Adrenal gland (tissue), 9 donors: ENCODE measurements at regions not wholly inside any gene's neighbourhood (a gene's known extent, or its start where the extent isn't known, plus 50 kb on each side); places are given as distances from the start of the nearest gene placed in this dataset.

Experiments
- DNase-seq, 7 donors: peaks; one replicate each; pipeline ENCODE4 v3.0.0-alpha.2; 2019 to 2020
- H3K27ac ChIP-seq, 5 donors: fragments of 200-600 bp; sonication (generic) in 4 of 5; 1 replicate in 3 of 5; 2 replicates in 2 of 5; pipeline versions ENCODE4 v1.5.1 to v1.8.0; 2016 to 2020; ENCODE audit warnings: mild to moderate bottlenecking in 1 of 5
- H3K27me3 ChIP-seq: fragments of 200-600 bp; 2 replicates; pipeline ENCODE4 v1.8.0; 2021
- H3K36me3 ChIP-seq, 2 donors: fragments of 200-600 bp; replicated peaks in 1 of 2; 1 replicate in 1 of 2; 2 replicates in 1 of 2; pipeline versions ENCODE4 v1.5.1 to v1.8.0; 2018 to 2022
- H3K4me1 ChIP-seq, 2 donors: fragments of 200-600 bp; replicated peaks in 1 of 2; 1 replicate in 1 of 2; 2 replicates in 1 of 2; pipeline versions ENCODE4 v1.5.1 to v1.8.0; 2018 to 2021
- H3K4me3 ChIP-seq, 4 donors: fragments of 200-600 bp; sonication (generic) in 3 of 4; one replicate each; pipeline ENCODE4 v1.5.1; 2016 to 2018
- H3K9me3 ChIP-seq, 3 donors: fragments of 200-600 bp; sonication (generic) in 1 of 3; replicated peaks in 1 of 3; 1 replicate in 2 of 3; 2 replicates in 1 of 3; pipeline versions ENCODE4 v1.5.1 to v1.8.0; 2016 to 2021
- POLR2A ChIP-seq, 2 donors: fragments of 450-650 bp; IDR thresholded peaks; one replicate each; pipeline ENCODE4 v1.6.1; 2017; ENCODE audit warnings: antibody characterized with exemption in 2 of 2, mild to moderate bottlenecking in 2 of 2, moderate library complexity in 1 of 2
- WGBS, 4 donors: extraction: QIAGEN DNeasy Blood & Tissue Kit in 2 of 4; methylation state at CpG; one replicate each; pipeline versions ENCODE4 v1.1.5 to v1.1.7; 2013 to 2017; 5-methylcytosine and 5-hydroxymethylcytosine counted together
- intact Hi-C, 2 donors: fragments of 100-400 bp; cut with DNase I; formaldehyde crosslinking; loops; one replicate each; pipeline versions ENCODE4 v1.14.1 to v1.15.0; 2022 to 2023
- TF ChIP-seq, protein P1 (sequence below), 6 experiments: fragments of 450-650 bp in 4 of 6; fragments of 200-600 bp in 2 of 6; sonication (generic) in 1 of 6; IDR thresholded peaks; 1 replicate in 5 of 6; 2 replicates in 1 of 6; pipeline versions ENCODE4 v1.5.1 to v1.8.0; 2016 to 2021; ENCODE audit warnings: antibody characterized with exemption in 6 of 6, mild to moderate bottlenecking in 2 of 6, moderate library complexity in 1 of 6
- donor health status: healthy with polysubstance abuse.
- donor health status: Bipolar disorder and iron deficiency.
- donor health status: DM: yes; HTN: yes; CAD: no.
- donor health status: DM: no; HTN: no; CAD: no.
- donor health status: DM: no; HTN: no; CAD: no.

DNA sequence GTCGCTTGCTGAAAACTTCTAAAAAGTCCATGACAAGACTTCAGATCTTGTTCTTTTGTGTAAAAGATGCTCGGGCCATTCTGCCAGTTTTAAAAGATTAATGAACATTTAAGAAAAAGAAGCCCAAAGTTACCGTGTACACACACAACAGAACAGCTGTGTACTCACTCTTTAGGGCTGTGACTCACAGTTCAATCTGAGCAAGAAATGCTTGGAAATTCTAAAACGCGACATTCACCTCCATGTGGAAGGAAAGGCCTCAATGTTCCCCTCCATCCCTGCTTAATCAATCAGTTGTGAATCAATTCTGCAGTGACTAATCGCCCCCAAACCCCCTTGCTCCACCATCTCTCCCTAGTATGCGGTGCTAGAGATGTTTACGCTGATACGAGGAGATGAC lies 609.9 kb upstream of the SALL1 start:
- 51 to 60% (median 56%) methylated on average over 9 of the region's 9 CpGs for WGBS, 4 donors
- intact Hi-C loops: no loop called here
- H3K36me3 ChIP-seq: no peaks in the 10 kb centered on the region
- H3K27ac ChIP-seq: no peak overlapping the region
- no peaks in the 10 kb centered on the region for H3K4me1 ChIP-seq
- DNase-seq: no peak
- no peak overlapping the region for H3K4me3 ChIP-seq
- H3K9me3 ChIP-seq: no peaks in the 10 kb centered on the region
- TF ChIP-seq, protein P1, sequence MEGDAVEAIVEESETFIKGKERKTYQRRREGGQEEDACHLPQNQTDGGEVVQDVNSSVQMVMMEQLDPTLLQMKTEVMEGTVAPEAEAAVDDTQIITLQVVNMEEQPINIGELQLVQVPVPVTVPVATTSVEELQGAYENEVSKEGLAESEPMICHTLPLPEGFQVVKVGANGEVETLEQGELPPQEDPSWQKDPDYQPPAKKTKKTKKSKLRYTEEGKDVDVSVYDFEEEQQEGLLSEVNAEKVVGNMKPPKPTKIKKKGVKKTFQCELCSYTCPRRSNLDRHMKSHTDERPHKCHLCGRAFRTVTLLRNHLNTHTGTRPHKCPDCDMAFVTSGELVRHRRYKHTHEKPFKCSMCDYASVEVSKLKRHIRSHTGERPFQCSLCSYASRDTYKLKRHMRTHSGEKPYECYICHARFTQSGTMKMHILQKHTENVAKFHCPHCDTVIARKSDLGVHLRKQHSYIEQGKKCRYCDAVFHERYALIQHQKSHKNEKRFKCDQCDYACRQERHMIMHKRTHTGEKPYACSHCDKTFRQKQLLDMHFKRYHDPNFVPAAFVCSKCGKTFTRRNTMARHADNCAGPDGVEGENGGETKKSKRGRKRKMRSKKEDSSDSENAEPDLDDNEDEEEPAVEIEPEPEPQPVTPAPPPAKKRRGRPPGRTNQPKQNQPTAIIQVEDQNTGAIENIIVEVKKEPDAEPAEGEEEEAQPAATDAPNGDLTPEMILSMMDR (IDR thresholded peaks at IDR 0.05): no peak
- no peak for TF ChIP-seq POLR2A (IDR thresholded peaks at IDR 0.05)
- H3K27me3 ChIP-seq: peaks cover 8% of the 10 kb centered on the region

DNA sequence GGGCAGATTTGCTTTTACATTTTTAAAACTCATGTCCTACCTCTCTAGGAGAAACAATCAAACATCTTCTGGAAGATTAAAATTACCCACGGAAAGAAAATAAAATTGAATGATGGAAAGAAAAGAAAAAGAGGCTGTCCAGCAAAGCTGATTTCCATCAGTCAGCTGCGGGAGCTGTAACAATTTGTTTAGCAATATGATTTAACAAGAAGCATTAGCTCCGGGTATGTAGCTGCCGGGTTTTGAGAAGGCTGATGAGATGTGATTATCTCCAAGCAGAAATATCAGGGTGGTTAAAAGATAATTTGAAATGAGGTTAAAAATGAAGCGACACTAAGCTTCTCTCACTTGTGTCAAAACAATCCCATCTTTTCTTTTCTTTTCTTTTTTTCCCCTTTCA lies 608.9 kb upstream of the SALL1 start:
- no peak for TF ChIP-seq POLR2A (IDR thresholded peaks at IDR 0.05)
- DNase-seq: no peak
- intact Hi-C loops: no loop called here
- no peaks in the 10 kb centered on the region for H3K36me3 ChIP-seq
- H3K9me3 ChIP-seq: no peaks in the 10 kb centered on the region
- peaks cover 8% of the 10 kb centered on the region for H3K27me3 ChIP-seq
- H3K4me3 ChIP-seq: no peak overlapping the region
- no peaks in the 10 kb centered on the region for H3K4me1 ChIP-seq
- no peak overlapping the region for H3K27ac ChIP-seq
- 40 to 51% (median 46%) methylated on average over 5 of the region's 5 CpGs for WGBS, 4 donors

DNA sequence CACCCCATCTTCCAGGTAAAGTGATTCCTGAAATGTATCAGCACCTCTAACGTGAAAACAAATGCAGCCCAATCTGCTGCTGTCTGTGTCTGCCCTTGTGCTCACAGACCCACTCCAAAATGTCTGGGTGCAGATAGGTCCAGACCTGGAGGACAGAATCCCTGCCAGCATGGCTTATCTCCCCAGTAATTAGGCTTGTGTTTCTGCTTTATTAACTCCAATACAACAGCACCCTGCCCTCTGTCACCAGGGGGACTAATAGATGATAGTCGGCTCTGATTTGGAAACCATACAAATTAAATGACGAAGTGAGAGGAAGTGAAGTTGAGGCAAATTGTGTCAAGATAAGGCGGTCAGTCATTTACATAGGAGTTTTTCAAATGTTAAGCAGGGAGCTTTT lies 608.3 kb upstream of the SALL1 start:
- no peak for TF ChIP-seq POLR2A (IDR thresholded peaks at IDR 0.05)
- TF ChIP-seq, protein P1 (IDR thresholded peaks at IDR 0.05): no peak
- Histone ChIP-seq H3K4me1 (no peaks in the 10 kb centered on the region), H3K27me3 (peaks cover 8% of the 10 kb centered on the region), H3K36me3 (no peaks in the 10 kb centered on the region), H3K4me3 (no peak overlapping the region), H3K27ac (no peak overlapping the region), H3K9me3 (no peaks in the 10 kb centered on the region)
- WGBS, 4 donors: 24 to 35% (median 27%) methylated on average over 4 of the region's 4 CpGs
- no peak for DNase-seq
- intact Hi-C loops: no loop called here

DNA sequence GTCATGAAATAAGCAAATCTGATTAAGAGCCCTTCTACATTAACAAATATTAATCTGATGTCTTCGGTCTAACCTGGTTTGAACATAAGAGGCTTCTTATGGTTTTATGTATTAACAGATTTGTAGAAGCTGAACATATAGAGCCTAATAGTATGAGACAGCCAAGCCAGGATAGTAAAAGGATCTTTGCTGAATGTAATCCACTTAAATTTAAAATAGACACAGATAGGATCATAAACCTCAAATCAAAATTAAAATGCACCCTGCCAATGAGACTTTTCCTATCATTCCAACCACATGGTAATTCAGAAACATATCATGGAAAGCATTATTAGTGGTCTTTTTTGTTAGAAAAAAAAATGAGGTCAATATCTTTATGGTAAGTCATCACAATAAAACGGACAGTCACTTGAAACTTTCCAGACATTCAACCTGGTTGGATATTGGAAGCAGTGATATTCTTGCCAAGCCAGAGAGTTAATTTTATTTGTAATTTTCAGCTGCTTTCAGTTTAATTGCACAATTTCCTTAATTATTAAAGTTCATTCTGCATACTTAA lies 606.9 kb upstream of the SALL1 start:
- intact Hi-C loops: no loop called here
- H3K27ac ChIP-seq: no peak overlapping the region

DNA sequence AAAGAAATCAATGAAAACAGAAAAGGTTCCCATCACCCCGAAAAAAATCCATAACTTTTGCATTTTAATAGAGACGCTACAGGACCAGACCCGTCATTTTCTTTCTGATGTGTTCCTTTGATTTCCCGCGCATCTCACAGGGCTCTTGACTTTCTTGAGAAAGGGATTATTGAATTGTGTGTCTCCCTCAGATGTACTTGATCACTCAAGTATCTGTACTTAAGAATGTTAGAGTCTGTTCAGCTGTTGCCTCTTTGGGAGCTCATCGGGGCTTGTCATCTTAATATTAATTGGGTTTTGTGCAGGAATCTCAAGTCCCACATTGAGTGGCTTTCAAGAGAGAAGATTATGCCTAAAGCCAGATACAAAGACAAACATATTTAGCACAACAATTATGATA lies 606.4 kb upstream of the SALL1 start:
- DNase-seq: no peak
- Histone ChIP-seq H3K36me3 (no peaks in the 10 kb centered on the region), H3K27me3 (peaks cover 6% of the 10 kb centered on the region), H3K9me3 (no peaks in the 10 kb centered on the region), H3K4me1 (no peaks in the 10 kb centered on the region), H3K4me3 (no peak overlapping the region), H3K27ac (no peak overlapping the region)
- 81 to 91% (median 85%) methylated on average over 6 of the region's 6 CpGs for WGBS, 4 donors
- TF ChIP-seq POLR2A (IDR thresholded peaks at IDR 0.05): no peak
- TF ChIP-seq, protein P1 (IDR thresholded peaks at IDR 0.05): no peak
- intact Hi-C loops: no loop called here

More for the DNA sequence above, 606.9 kb upstream of the SALL1 start:
- no peak for DNase-seq
- Histone ChIP-seq H3K36me3 (no peaks in the 10 kb centered on the region), H3K4me1 (no peaks in the 10 kb centered on the region), H3K27me3 (peaks cover 8% of the 10 kb centered on the region), H3K4me3 (no peak overlapping the region), H3K9me3 (no peaks in the 10 kb centered on the region)
- no peak for TF ChIP-seq POLR2A (IDR thresholded peaks at IDR 0.05)
- TF ChIP-seq, protein P1 (IDR thresholded peaks at IDR 0.05): no peak
- WGBS, 4 donors: 70 to 82% (median 73%) methylated on average over 2 of the region's 2 CpGs
